Uterus (tissue), 3 donors: ENCODE measurements at regions not wholly inside any gene's neighbourhood (a gene's known extent, or its start where the extent isn't known, plus 50 kb on each side); places are given as distances from the start of the nearest gene placed in this dataset.

Experiments
- DNase-seq, 2 donors: peaks; one replicate each; pipeline ENCODE4 v3.0.0-alpha.2; 2019 to 2020
- H3K27ac ChIP-seq, 2 donors: fragments of 200-600 bp; sonication (generic); 1 replicate in 1 of 2; 2 replicates in 1 of 2; pipeline ENCODE4 v1.5.1; 2016 to 2018
- H3K27me3 ChIP-seq, 2 donors: fragments of 200-600 bp; sonication (generic); one replicate each; pipeline ENCODE4 v1.5.1; 2018 to 2019; ENCODE audit warnings: control low read depth in 1 of 2
- H3K36me3 ChIP-seq, 2 donors: fragments of 200-600 bp; sonication (generic); one replicate each; pipeline ENCODE4 v1.5.1; 2019; ENCODE audit warnings: control low read depth in 1 of 2
- H3K4me1 ChIP-seq, 2 donors: fragments of 200-600 bp; sonication (generic); one replicate each; pipeline ENCODE4 v1.5.1; 2018 to 2019; ENCODE audit warnings: control low read depth in 1 of 2
- H3K4me3 ChIP-seq, 2 donors: fragments of 200-600 bp; sonication (generic); 1 replicate in 1 of 2; 2 replicates in 1 of 2; pipeline ENCODE4 v1.5.1; 2018 to 2019; ENCODE audit warnings: mild to moderate bottlenecking in 1 of 2
- H3K9me3 ChIP-seq, 2 donors: fragments of 200-600 bp; sonication (generic); one replicate each; pipeline ENCODE4 v1.5.1; 2019; ENCODE audit warnings: control low read depth in 1 of 2
- POLR2A ChIP-seq, 2 donors: fragments of 450-650 bp; IDR thresholded peaks; one replicate each; pipeline ENCODE4 v1.6.1; 2016; ENCODE audit warnings: antibody characterized with exemption in 2 of 2, mild to moderate bottlenecking in 1 of 2, moderate library complexity in 1 of 2
- intact Hi-C: fragments of 100-400 bp; cut with DNase I; formaldehyde crosslinking; loops from one replicate; pipeline ENCODE4 v1.15.1; 2023; ENCODE audit warnings: low total_unique reads
- TF ChIP-seq, protein P1 (sequence below), 4 experiments: fragments of 200-600 bp in 2 of 4; fragments of 450-650 bp in 2 of 4; sonication (generic) in 2 of 4; IDR thresholded peaks; one replicate each; pipeline ENCODE4 v1.5.1; 2016 to 2019; ENCODE audit warnings: antibody characterized with exemption in 4 of 4, mild to moderate bottlenecking in 2 of 4, moderate library complexity in 1 of 4
- donor health status: DM: yes; HTN: yes; CAD: no.

GRCh38 chr2:12163866-12164265, 417.4 kb downstream of the LPIN1 start:
- intact Hi-C loops = no loop called here
- Histone ChIP-seq H3K4me3 (no peak overlapping the region), H3K27me3 (no peaks in the 10 kb centered on the region), H3K9me3 (no peaks in the 10 kb centered on the region), H3K4me1 (peaks cover 0 to 5% of the 10 kb centered on the region in 2 donors), H3K27ac (no peak overlapping the region), H3K36me3 (no peaks in the 10 kb centered on the region)
- TF ChIP-seq, protein P1, sequence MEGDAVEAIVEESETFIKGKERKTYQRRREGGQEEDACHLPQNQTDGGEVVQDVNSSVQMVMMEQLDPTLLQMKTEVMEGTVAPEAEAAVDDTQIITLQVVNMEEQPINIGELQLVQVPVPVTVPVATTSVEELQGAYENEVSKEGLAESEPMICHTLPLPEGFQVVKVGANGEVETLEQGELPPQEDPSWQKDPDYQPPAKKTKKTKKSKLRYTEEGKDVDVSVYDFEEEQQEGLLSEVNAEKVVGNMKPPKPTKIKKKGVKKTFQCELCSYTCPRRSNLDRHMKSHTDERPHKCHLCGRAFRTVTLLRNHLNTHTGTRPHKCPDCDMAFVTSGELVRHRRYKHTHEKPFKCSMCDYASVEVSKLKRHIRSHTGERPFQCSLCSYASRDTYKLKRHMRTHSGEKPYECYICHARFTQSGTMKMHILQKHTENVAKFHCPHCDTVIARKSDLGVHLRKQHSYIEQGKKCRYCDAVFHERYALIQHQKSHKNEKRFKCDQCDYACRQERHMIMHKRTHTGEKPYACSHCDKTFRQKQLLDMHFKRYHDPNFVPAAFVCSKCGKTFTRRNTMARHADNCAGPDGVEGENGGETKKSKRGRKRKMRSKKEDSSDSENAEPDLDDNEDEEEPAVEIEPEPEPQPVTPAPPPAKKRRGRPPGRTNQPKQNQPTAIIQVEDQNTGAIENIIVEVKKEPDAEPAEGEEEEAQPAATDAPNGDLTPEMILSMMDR (IDR thresholded peaks at IDR 0.05) = no peak
- TF ChIP-seq POLR2A (IDR thresholded peaks at IDR 0.05) = no peak
- no peak for DNase-seq

GRCh38 chr2:12164689-12165088, 418.3 kb downstream of the LPIN1 start:
- Histone ChIP-seq H3K36me3 (no peaks in the 10 kb centered on the region), H3K27me3 (no peaks in the 10 kb centered on the region), H3K4me3 (no peak overlapping the region), H3K9me3 (no peaks in the 10 kb centered on the region), H3K27ac (no peak overlapping the region), H3K4me1 (peaks cover 4 to 12% of the 10 kb centered on the region in 2 donors)
- intact Hi-C loops = no loop called here
- TF ChIP-seq POLR2A (IDR thresholded peaks at IDR 0.05) = no peak
- TF ChIP-seq, protein P1 (IDR thresholded peaks at IDR 0.05) = no peak
- no peak for DNase-seq

- H3K36me3 ChIP-seq = no peaks in the 10 kb centered on the region
- intact Hi-C loops = no loop called here
- H3K9me3 ChIP-seq = no peaks in the 10 kb centered on the region
- peaks cover 14 to 15% of the 10 kb centered on the region in 2 donors for H3K4me1 ChIP-seq
- TF ChIP-seq POLR2A (IDR thresholded peaks at IDR 0.05) = no peak
- TF ChIP-seq, protein P1 (IDR thresholded peaks at IDR 0.05) = peak in 1 of 4 experiments; percentile 16
- DNase-seq = no peak
- H3K4me3 ChIP-seq = no peak overlapping the region
- peak overlapping the region; percentile 77 to 85 for H3K27ac ChIP-seq
- no peaks in the 10 kb centered on the region for H3K27me3 ChIP-seq
These were observed 421.3 kb downstream of the LPIN1 start for GRCh38 chr2:12167525-12168317.

DNA sequence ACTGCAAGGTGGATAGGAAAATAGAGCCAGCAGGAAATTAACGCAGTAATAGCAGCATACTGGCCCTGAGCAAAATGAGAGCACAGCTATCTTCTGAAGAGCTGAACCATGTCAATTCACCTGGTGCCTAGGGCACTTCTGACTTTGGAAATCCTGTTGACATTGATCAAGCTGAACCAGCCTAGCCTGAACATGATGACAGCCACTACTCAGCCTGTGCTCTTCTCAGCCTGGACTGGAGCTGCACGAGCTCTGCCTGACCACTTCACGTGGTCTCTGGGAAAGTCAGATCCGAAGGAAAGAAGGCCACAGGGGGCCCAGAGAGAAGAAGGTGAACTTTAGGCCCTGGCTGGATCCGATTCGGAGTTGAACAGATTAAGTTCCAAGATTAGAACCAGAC, 421.9 kb downstream of the LPIN1 start:
- Histone ChIP-seq H3K27ac (peak overlapping the region; percentile 77 to 85), H3K4me3 (no peak overlapping the region), H3K9me3 (no peaks in the 10 kb centered on the region), H3K36me3 (no peaks in the 10 kb centered on the region), H3K27me3 (no peaks in the 10 kb centered on the region), H3K4me1 (peaks cover 14 to 15% of the 10 kb centered on the region in 2 donors)
- DNase-seq = no peak
- TF ChIP-seq, protein P1 (IDR thresholded peaks at IDR 0.05) = no peak
- TF ChIP-seq POLR2A (IDR thresholded peaks at IDR 0.05) = no peak
- intact Hi-C loops = no loop called here

DNA sequence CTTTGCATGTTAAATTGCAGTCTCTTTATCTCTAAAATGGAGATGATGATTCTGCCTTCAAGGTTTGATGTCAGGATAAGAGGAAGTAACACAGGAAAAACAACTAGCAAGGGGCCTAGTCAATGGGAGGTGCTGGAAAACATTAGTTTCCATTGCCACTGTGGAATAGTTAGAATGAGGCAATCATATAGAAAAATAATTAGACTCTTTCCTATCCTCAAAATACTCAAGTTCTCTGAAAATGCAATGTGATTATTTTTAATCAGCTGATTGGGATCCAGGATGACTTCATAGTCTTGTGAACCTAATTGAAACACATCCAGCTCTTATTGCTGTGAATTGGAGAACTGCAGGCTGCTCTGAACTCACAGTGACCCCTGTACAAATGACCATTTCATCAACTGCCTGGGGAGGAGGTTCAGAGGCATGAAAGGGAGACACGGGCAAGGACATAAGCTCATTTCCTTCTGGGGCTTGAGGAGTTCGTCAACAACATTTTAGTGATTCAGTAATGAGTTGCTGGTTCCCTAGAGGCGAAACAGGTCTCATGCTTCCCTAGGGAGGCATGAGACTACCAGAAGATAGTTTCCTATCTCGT, 422.5 kb downstream of the LPIN1 start:
- intact Hi-C loops = no loop called here
- peak; percentile 52 to 62 for DNase-seq
- Histone ChIP-seq H3K36me3 (no peaks in the 10 kb centered on the region), H3K9me3 (no peaks in the 10 kb centered on the region), H3K27me3 (no peaks in the 10 kb centered on the region), H3K4me1 (peaks cover 14 to 15% of the 10 kb centered on the region in 2 donors), H3K27ac (peak overlapping the region; percentile 77 to 85), H3K4me3 (no peak overlapping the region)
- TF ChIP-seq, protein P1 (IDR thresholded peaks at IDR 0.05) = peak in 1 of 4 experiments; percentile 5
- TF ChIP-seq POLR2A (IDR thresholded peaks at IDR 0.05) = no peak
